ENCODE measurements at regions not wholly inside any gene's neighbourhood (a gene's known extent, or its start where the extent isn't known, plus 50 kb on each side); places are given as distances from the start of the nearest gene placed in this dataset.

GRCh38 chr14:96681829-96682228 lies 115.4 kb upstream of the VRK1 start:
- no peaks in the 10 kb centered on the region for H4K20me1 ChIP-seq (ENCODE audit: control insufficient read depth, extremely low read depth, insufficient read depth, low read length)
- no peak overlapping the region for H2AFZ ChIP-seq (ENCODE audit: control insufficient read depth, low read length)
- TF ChIP-seq EZH2 (IDR thresholded peaks at IDR 0.05; ENCODE audit: low read length) (no peak), CTCF (optimal IDR thresholded peaks at IDR 0.05 in 1 of 3, IDR thresholded peaks at IDR 0.05 in 1 of 3, conservative IDR thresholded peaks at IDR 0.05 in 1 of 3; ENCODE audit: extremely low read depth in 1 of 3, insufficient read depth in 2 of 3, low read length in 3 of 3) (no peak)
- no peak overlapping the region for H3K4me3 ChIP-seq (ENCODE audit: control insufficient read depth in 2 of 3, extremely low read depth in 1 of 3, insufficient read depth in 2 of 3, low read depth in 1 of 3, low read length in 3 of 3)
- no peaks in the 10 kb centered on the region for H3K79me2 ChIP-seq (ENCODE audit: control insufficient read depth, insufficient read depth, low read length)
- dilution Hi-C loops (cut with MboI; ENCODE audit: extremely low pct_ligation_motif_present, low sequenced_read_pairs), result no loop called here
- H3K27ac ChIP-seq (ENCODE audit: control insufficient read depth, insufficient read depth, low read length), result no peak overlapping the region
- H3K4me2 ChIP-seq (ENCODE audit: control insufficient read depth, extremely low read depth, insufficient read depth, low read depth, low read length), result no peak overlapping the region
- H3K4me1 ChIP-seq (ENCODE audit: control insufficient read depth, extremely low read depth, insufficient read depth, low read length), result no peaks in the 10 kb centered on the region
- H3K9me1 ChIP-seq (ENCODE audit: control insufficient read depth, extremely low read depth, insufficient read depth, low read length), result no peaks in the 10 kb centered on the region
- H3K36me3 ChIP-seq (ENCODE audit: control insufficient read depth in 2 of 2, extremely low read depth in 1 of 2, insufficient read depth in 2 of 2, low read length in 2 of 2), result no peaks in the 10 kb centered on the region
- DNase-seq (ENCODE audit: low read depth, low spot score), result no peak
- no peaks in the 10 kb centered on the region for H3K27me3 ChIP-seq (ENCODE audit: control insufficient read depth, extremely low read depth, insufficient read depth, low read length)
- no peak overlapping the region for H3K9ac ChIP-seq (ENCODE audit: control insufficient read depth, extremely low read depth, insufficient read depth, low read length)
- no peaks in the 10 kb centered on the region for H3K9me3 ChIP-seq (ENCODE audit: control insufficient read depth, low read depth, low read length)
- FAIRE-seq, result no peak

DNA sequence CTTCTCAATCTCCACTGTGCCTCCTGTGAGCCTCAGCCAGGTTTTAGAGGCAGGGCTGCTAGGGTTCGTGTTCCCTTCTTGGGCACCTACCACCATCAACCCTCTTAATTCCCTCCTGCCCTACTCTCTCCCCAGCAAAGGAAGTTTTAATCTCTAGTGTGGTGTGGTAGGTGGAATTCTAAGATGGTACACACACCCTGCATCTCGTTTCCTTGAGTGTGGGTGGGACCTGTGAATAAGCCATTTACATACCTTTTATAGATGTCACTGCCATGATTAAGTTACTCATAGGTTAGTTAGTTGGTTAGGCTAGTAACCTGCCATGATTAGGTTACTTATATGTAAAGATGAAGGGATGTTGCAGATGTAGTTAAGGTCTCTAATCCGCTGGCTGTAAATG lies 114.8 kb upstream of the VRK1 start:
- H3K9me1 ChIP-seq (ENCODE audit: control insufficient read depth, extremely low read depth, insufficient read depth, low read length), result no peaks in the 10 kb centered on the region
- no peak overlapping the region for H3K27ac ChIP-seq (ENCODE audit: control insufficient read depth, insufficient read depth, low read length)
- H3K27me3 ChIP-seq (ENCODE audit: control insufficient read depth, extremely low read depth, insufficient read depth, low read length), result no peaks in the 10 kb centered on the region
- H4K20me1 ChIP-seq (ENCODE audit: control insufficient read depth, extremely low read depth, insufficient read depth, low read length), result no peaks in the 10 kb centered on the region
- no peak overlapping the region for H3K4me3 ChIP-seq (ENCODE audit: control insufficient read depth in 2 of 3, extremely low read depth in 1 of 3, insufficient read depth in 2 of 3, low read depth in 1 of 3, low read length in 3 of 3)
- no peak overlapping the region for H2AFZ ChIP-seq (ENCODE audit: control insufficient read depth, low read length)
- FAIRE-seq (no peak), DNase-seq (ENCODE audit: low read depth, low spot score) (no peak)
- dilution Hi-C loops (cut with MboI; ENCODE audit: extremely low pct_ligation_motif_present, low sequenced_read_pairs), result no loop called here
- no peaks in the 10 kb centered on the region for H3K4me1 ChIP-seq (ENCODE audit: control insufficient read depth, extremely low read depth, insufficient read depth, low read length)
- no peak overlapping the region for H3K4me2 ChIP-seq (ENCODE audit: control insufficient read depth, extremely low read depth, insufficient read depth, low read depth, low read length)
- H3K9me3 ChIP-seq (ENCODE audit: control insufficient read depth, low read depth, low read length), result no peaks in the 10 kb centered on the region
- H3K9ac ChIP-seq (ENCODE audit: control insufficient read depth, extremely low read depth, insufficient read depth, low read length), result no peak overlapping the region
- TF ChIP-seq EZH2 (IDR thresholded peaks at IDR 0.05; ENCODE audit: low read length), result no peak
- no peak for TF ChIP-seq CTCF (optimal IDR thresholded peaks at IDR 0.05 in 1 of 3, IDR thresholded peaks at IDR 0.05 in 1 of 3, conservative IDR thresholded peaks at IDR 0.05 in 1 of 3; ENCODE audit: extremely low read depth in 1 of 3, insufficient read depth in 2 of 3, low read length in 3 of 3)
- no peaks in the 10 kb centered on the region for H3K79me2 ChIP-seq (ENCODE audit: control insufficient read depth, insufficient read depth, low read length)
- no peaks in the 10 kb centered on the region for H3K36me3 ChIP-seq (ENCODE audit: control insufficient read depth in 2 of 2, extremely low read depth in 1 of 2, insufficient read depth in 2 of 2, low read length in 2 of 2)

Measured in keratinocyte (primary cell).